ENCODE measurements at regions not wholly inside any gene's neighbourhood (a gene's known extent, or its start where the extent isn't known, plus 50 kb on each side); places are given as distances from the start of the nearest gene placed in this dataset.

- TF ChIP-seq, protein P1, sequence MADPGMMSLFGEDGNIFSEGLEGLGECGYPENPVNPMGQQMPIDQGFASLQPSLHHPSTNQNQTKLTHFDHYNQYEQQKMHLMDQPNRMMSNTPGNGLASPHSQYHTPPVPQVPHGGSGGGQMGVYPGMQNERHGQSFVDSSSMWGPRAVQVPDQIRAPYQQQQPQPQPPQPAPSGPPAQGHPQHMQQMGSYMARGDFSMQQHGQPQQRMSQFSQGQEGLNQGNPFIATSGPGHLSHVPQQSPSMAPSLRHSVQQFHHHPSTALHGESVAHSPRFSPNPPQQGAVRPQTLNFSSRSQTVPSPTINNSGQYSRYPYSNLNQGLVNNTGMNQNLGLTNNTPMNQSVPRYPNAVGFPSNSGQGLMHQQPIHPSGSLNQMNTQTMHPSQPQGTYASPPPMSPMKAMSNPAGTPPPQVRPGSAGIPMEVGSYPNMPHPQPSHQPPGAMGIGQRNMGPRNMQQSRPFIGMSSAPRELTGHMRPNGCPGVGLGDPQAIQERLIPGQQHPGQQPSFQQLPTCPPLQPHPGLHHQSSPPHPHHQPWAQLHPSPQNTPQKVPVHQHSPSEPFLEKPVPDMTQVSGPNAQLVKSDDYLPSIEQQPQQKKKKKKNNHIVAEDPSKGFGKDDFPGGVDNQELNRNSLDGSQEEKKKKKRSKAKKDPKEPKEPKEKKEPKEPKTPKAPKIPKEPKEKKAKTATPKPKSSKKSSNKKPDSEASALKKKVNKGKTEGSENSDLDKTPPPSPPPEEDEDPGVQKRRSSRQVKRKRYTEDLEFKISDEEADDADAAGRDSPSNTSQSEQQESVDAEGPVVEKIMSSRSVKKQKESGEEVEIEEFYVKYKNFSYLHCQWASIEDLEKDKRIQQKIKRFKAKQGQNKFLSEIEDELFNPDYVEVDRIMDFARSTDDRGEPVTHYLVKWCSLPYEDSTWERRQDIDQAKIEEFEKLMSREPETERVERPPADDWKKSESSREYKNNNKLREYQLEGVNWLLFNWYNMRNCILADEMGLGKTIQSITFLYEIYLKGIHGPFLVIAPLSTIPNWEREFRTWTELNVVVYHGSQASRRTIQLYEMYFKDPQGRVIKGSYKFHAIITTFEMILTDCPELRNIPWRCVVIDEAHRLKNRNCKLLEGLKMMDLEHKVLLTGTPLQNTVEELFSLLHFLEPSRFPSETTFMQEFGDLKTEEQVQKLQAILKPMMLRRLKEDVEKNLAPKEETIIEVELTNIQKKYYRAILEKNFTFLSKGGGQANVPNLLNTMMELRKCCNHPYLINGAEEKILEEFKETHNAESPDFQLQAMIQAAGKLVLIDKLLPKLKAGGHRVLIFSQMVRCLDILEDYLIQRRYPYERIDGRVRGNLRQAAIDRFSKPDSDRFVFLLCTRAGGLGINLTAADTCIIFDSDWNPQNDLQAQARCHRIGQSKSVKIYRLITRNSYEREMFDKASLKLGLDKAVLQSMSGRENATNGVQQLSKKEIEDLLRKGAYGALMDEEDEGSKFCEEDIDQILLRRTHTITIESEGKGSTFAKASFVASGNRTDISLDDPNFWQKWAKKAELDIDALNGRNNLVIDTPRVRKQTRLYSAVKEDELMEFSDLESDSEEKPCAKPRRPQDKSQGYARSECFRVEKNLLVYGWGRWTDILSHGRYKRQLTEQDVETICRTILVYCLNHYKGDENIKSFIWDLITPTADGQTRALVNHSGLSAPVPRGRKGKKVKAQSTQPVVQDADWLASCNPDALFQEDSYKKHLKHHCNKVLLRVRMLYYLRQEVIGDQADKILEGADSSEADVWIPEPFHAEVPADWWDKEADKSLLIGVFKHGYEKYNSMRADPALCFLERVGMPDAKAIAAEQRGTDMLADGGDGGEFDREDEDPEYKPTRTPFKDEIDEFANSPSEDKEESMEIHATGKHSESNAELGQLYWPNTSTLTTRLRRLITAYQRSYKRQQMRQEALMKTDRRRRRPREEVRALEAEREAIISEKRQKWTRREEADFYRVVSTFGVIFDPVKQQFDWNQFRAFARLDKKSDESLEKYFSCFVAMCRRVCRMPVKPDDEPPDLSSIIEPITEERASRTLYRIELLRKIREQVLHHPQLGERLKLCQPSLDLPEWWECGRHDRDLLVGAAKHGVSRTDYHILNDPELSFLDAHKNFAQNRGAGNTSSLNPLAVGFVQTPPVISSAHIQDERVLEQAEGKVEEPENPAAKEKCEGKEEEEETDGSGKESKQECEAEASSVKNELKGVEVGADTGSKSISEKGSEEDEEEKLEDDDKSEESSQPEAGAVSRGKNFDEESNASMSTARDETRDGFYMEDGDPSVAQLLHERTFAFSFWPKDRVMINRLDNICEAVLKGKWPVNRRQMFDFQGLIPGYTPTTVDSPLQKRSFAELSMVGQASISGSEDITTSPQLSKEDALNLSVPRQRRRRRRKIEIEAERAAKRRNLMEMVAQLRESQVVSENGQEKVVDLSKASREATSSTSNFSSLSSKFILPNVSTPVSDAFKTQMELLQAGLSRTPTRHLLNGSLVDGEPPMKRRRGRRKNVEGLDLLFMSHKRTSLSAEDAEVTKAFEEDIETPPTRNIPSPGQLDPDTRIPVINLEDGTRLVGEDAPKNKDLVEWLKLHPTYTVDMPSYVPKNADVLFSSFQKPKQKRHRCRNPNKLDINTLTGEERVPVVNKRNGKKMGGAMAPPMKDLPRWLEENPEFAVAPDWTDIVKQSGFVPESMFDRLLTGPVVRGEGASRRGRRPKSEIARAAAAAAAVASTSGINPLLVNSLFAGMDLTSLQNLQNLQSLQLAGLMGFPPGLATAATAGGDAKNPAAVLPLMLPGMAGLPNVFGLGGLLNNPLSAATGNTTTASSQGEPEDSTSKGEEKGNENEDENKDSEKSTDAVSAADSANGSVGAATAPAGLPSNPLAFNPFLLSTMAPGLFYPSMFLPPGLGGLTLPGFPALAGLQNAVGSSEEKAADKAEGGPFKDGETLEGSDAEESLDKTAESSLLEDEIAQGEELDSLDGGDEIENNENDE (IDR thresholded peaks at IDR 0.05; ENCODE audit: insufficient replicate concordance, low read length), result no peak
- TF ChIP-seq RAD21 (IDR thresholded peaks at IDR 0.05 in 1 of 2, conservative IDR thresholded peaks at IDR 0.05 in 1 of 2; ENCODE audit: low read depth in 2 of 2, low read length in 2 of 2) (peak; percentile 66 to 71), TEAD4 (IDR thresholded peaks at IDR 0.05; ENCODE audit: low read depth, low read length) (no peak), RNF2 (IDR thresholded peaks at IDR 0.05; ENCODE audit: borderline replicate concordance, low read depth, low read length, missing control alignments, poor library complexity, severe bottlenecking) (no peak), RBBP5 (IDR thresholded peaks at IDR 0.05; ENCODE audit: borderline replicate concordance, low read depth, low read length) (no peak), KDM4A (IDR thresholded peaks at IDR 0.05; ENCODE audit: low read depth, low read length, severe bottlenecking) (no peak), CEBPB (IDR thresholded peaks at IDR 0.05; ENCODE audit: low read depth, low read length) (no peak)
- TF ChIP-seq, protein P2, sequence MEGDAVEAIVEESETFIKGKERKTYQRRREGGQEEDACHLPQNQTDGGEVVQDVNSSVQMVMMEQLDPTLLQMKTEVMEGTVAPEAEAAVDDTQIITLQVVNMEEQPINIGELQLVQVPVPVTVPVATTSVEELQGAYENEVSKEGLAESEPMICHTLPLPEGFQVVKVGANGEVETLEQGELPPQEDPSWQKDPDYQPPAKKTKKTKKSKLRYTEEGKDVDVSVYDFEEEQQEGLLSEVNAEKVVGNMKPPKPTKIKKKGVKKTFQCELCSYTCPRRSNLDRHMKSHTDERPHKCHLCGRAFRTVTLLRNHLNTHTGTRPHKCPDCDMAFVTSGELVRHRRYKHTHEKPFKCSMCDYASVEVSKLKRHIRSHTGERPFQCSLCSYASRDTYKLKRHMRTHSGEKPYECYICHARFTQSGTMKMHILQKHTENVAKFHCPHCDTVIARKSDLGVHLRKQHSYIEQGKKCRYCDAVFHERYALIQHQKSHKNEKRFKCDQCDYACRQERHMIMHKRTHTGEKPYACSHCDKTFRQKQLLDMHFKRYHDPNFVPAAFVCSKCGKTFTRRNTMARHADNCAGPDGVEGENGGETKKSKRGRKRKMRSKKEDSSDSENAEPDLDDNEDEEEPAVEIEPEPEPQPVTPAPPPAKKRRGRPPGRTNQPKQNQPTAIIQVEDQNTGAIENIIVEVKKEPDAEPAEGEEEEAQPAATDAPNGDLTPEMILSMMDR (IDR thresholded peaks at IDR 0.05; ENCODE audit: control extremely low read depth in 1 of 3, insufficient read depth in 1 of 3, low read depth in 1 of 3, low read length in 3 of 3), result peak; percentile 44 to 63 (median 54)
Measured at GRCh38 chr4:22607382-22607781, 85.4 kb upstream of the GBA3 start (continued).

Measured in H1 (cell line).